IMR-90 (cell line): ENCODE measurements at regions not wholly inside any gene's neighbourhood (a gene's known extent, or its start where the extent isn't known, plus 50 kb on each side); places are given as distances from the start of the nearest gene placed in this dataset.

Source experiments
- ATAC-seq: fragments of 200-7000 bp; cut with Tn5 transposase; 2 replicates; pipeline ENCODE4 v1.9.1; 2020; ENCODE audit warnings: low read depth, mild to moderate bottlenecking, moderate library complexity
- BruUV-seq: library from RNA; stranded (reverse); fragments of 400-500 nt; replicated peaks from 2 replicates; lab custom pipeline; 2021; lab: Mats Ljungman, UMichigan
- CTCF ChIA-PET: fragments of 300-600 bp; formaldehyde crosslinking; extraction: SDS; loops from one replicate; lab custom pipeline; 2021; ENCODE audit warnings: antibody characterized with exemption; lab: Yijun Ruan, JAX
- POLR2A ChIA-PET: fragments of 300-600 bp; sonication (Branson Sonifier 250); formaldehyde crosslinking; loops from one replicate; lab custom pipeline; 2022; ENCODE audit warnings: antibody characterized with exemption; ENCODE audit not compliant: unreplicated experiment; lab: Charles Lee
- DNase-seq: peaks from one replicate; pipeline ENCODE4 v3.0.0; 2013
- H2AFZ ChIP-seq: replicated peaks from 2 replicates; pipeline ENCODE3; 2013; ENCODE audit warnings: low read length, mild to moderate bottlenecking; ENCODE audit not compliant: poor library complexity
- H2AK5ac ChIP-seq: 2 replicates; pipeline ENCODE4 v1.6.1; 2013; ENCODE audit warnings: low read depth, low read length, inconsistent platforms
- H2AK9ac ChIP-seq: replicated peaks from 2 replicates; pipeline ENCODE3; 2013; ENCODE audit warnings: mild to moderate bottlenecking, low read depth, low read length, moderate library complexity; ENCODE audit not compliant: poor library complexity
- H2BK120ac ChIP-seq: 2 replicates; pipeline ENCODE4 v1.6.1; 2013; ENCODE audit warnings: low read depth, low read length, inconsistent platforms
- H2BK15ac ChIP-seq: 3 replicates; pipeline ENCODE4 v1.6.1; 2013; ENCODE audit warnings: low read depth, low read length, inconsistent platforms
- H2BK20ac ChIP-seq: 2 replicates; pipeline ENCODE4 v1.6.1; 2013; ENCODE audit warnings: low read depth, mild to moderate bottlenecking, inconsistent platforms, low read length, moderate library complexity
- H2BK5ac ChIP-seq: 2 replicates; pipeline ENCODE4 v1.6.1; 2013; ENCODE audit warnings: mild to moderate bottlenecking, low read depth, low read length, inconsistent platforms; ENCODE audit not compliant: poor library complexity, severe bottlenecking
- H3K14ac ChIP-seq: replicated peaks from 2 replicates; pipeline ENCODE4 v1.6.1; 2013; ENCODE audit warnings: low read depth, low read length, inconsistent platforms
- H3K18ac ChIP-seq: 2 replicates; pipeline ENCODE4 v1.6.1; 2013; ENCODE audit warnings: low read depth, low read length, control low read depth
- H3K23ac ChIP-seq: 2 replicates; pipeline ENCODE4 v1.6.1; 2013; ENCODE audit warnings: low read depth, low read length, inconsistent platforms
- H3K27ac ChIP-seq: 2 replicates; pipeline ENCODE4 v1.5.1; 2013; ENCODE audit warnings: mild to moderate bottlenecking, control low read depth, low read length; ENCODE audit not compliant: insufficient read depth
- H3K27me3 ChIP-seq: 2 replicates; pipeline ENCODE4 v1.6.1; 2013; ENCODE audit warnings: low read length; ENCODE audit not compliant: control insufficient read depth, insufficient read depth
- H3K36me3 ChIP-seq: 2 replicates; pipeline ENCODE4 v1.6.1; 2013; ENCODE audit warnings: low read length, mixed read lengths; ENCODE audit not compliant: control insufficient read depth, insufficient read depth
- H3K4ac ChIP-seq: 2 replicates; pipeline ENCODE4 v1.6.1; 2013; ENCODE audit warnings: low read depth, low read length, inconsistent platforms
- H3K4me1 ChIP-seq: 2 replicates; pipeline ENCODE4 v1.6.1; 2013; ENCODE audit warnings: low read length, mixed read lengths; ENCODE audit not compliant: control insufficient read depth, insufficient read depth
- H3K4me2 ChIP-seq: 2 replicates; pipeline ENCODE4 v1.6.1; 2013; ENCODE audit warnings: low read depth, mild to moderate bottlenecking, control low read depth, low read length, moderate library complexity
- H3K4me3 ChIP-seq: 2 replicates; pipeline ENCODE4 v1.5.1; 2013; ENCODE audit warnings: low read depth, mild to moderate bottlenecking, control low read depth, low read length, moderate library complexity; ENCODE audit not compliant: insufficient read depth
- H3K56ac ChIP-seq: 2 replicates; pipeline ENCODE4 v1.6.1; 2013; ENCODE audit warnings: low read length, inconsistent platforms; ENCODE audit not compliant: insufficient read depth; ENCODE audit errors: extremely low read depth
- H3K79me1 ChIP-seq, 2 experiments: 2 replicates each; pipeline ENCODE4 v1.6.1; 2013; ENCODE audit warnings: low read length in 2 of 2, inconsistent platforms in 1 of 2, low read depth in 1 of 2
- H3K9ac ChIP-seq: 2 replicates; pipeline ENCODE4 v1.6.1; 2013; ENCODE audit warnings: low read depth, low read length, control low read depth
- H3K9me1 ChIP-seq: 2 replicates; pipeline ENCODE4 v1.6.1; 2013; ENCODE audit warnings: low read length, inconsistent platforms; ENCODE audit not compliant: insufficient read depth
- H3K9me3 ChIP-seq: 2 replicates; pipeline ENCODE4 v1.6.1; 2013; ENCODE audit warnings: low read length; ENCODE audit not compliant: control insufficient read depth, insufficient read depth
- H4K20me1 ChIP-seq: 2 replicates; pipeline ENCODE4 v1.6.1; 2013; ENCODE audit warnings: low read length, inconsistent platforms; ENCODE audit not compliant: insufficient read depth
- H4K5ac ChIP-seq: 2 replicates; pipeline ENCODE4 v1.6.1; 2013; ENCODE audit warnings: mild to moderate bottlenecking, low read depth, low read length, control low read depth
- H4K8ac ChIP-seq, 2 experiments: 2 replicates each; pipeline ENCODE4 v1.6.1; 2013; ENCODE audit warnings: low read depth in 2 of 2, low read length in 2 of 2, control low read depth in 1 of 2, inconsistent platforms in 1 of 2
- H4K91ac ChIP-seq: 2 replicates; pipeline ENCODE4 v1.6.1; 2013; ENCODE audit warnings: low read depth, low read length, inconsistent platforms; ENCODE audit not compliant: insufficient read depth
- BHLHE40 ChIP-seq: fragments of 150-350 bp; IDR thresholded peaks from 2 replicates; pipeline ENCODE4 v1.6.1; 2016; ENCODE audit warnings: mild to moderate bottlenecking, low read depth, low read length
- CEBPB ChIP-seq: IDR thresholded peaks from 2 replicates; pipeline ENCODE4 v1.6.1; 2012; ENCODE audit warnings: low read depth, low read length, improper control_type of control experiment
- CHD1 ChIP-seq: IDR thresholded peaks from 2 replicates; pipeline ENCODE4 v1.6.1; 2012; ENCODE audit warnings: low read depth, low read length, improper control_type of control experiment
- CTCF ChIP-seq: conservative IDR thresholded peaks from 2 replicates; pipeline ENCODE4 v1.5.1; 2012; ENCODE audit warnings: mild to moderate bottlenecking, low read depth, low read length, improper control_type of control experiment
- ELK1 ChIP-seq: fragments of 150-350 bp; IDR thresholded peaks from 2 replicates; pipeline ENCODE4 v1.6.1; 2016; ENCODE audit warnings: low read depth, mild to moderate bottlenecking, low read length, moderate library complexity, borderline replicate concordance
- FOS ChIP-seq: fragments of 150-350 bp; IDR thresholded peaks from 2 replicates; pipeline ENCODE4 v1.6.1; 2016; ENCODE audit warnings: low read depth, low read length
- MAFK ChIP-seq: IDR thresholded peaks from 2 replicates; pipeline ENCODE4 v1.6.1; 2012; ENCODE audit warnings: low read depth, low read length, improper control_type of control experiment
- MAZ ChIP-seq: IDR thresholded peaks from 2 replicates; pipeline ENCODE4 v1.6.1; 2012; ENCODE audit warnings: low read depth, mild to moderate bottlenecking, low read length, improper control_type of control experiment, moderate library complexity, borderline replicate concordance
- MXI1 ChIP-seq: IDR thresholded peaks from 2 replicates; pipeline ENCODE4 v1.6.1; 2012; ENCODE audit warnings: low read depth, mild to moderate bottlenecking, low read length, moderate library complexity, borderline replicate concordance
- NFE2L2 ChIP-seq: fragments of 150-350 bp; IDR thresholded peaks from 2 replicates; pipeline ENCODE4 v1.6.1; 2016; ENCODE audit warnings: low read depth, mild to moderate bottlenecking, low read length
- POLR2A ChIP-seq: IDR thresholded peaks from 2 replicates; pipeline ENCODE4 v1.6.1; 2012; ENCODE audit warnings: mild to moderate bottlenecking, low read depth, low read length
- RAD21 ChIP-seq: IDR thresholded peaks from 2 replicates; pipeline ENCODE4 v1.6.1; 2012; ENCODE audit warnings: low read length, improper control_type of control experiment
- RCOR1 ChIP-seq: IDR thresholded peaks from 2 replicates; pipeline ENCODE4 v1.6.1; 2012; ENCODE audit warnings: mild to moderate bottlenecking, low read length, improper control_type of control experiment; ENCODE audit not compliant: insufficient replicate concordance
- RFX5 ChIP-seq: IDR thresholded peaks from 2 replicates; pipeline ENCODE4 v1.8.0; 2012; ENCODE audit warnings: low read depth, mild to moderate bottlenecking, low read length, moderate library complexity
- USF2 ChIP-seq: fragments of 150-350 bp; IDR thresholded peaks from 2 replicates; pipeline ENCODE4 v1.6.1; 2017; ENCODE audit warnings: mild to moderate bottlenecking, antibody characterized with exemption, low read length, low read depth
- WGBS, 2 experiments: methylation state at CpG; one replicate each; pipeline versions ENCODE4 v1.1.5 to v1.1.7; 2013; ENCODE audit warnings: missing lambda C conversion rate in 2 of 2; ENCODE audit not compliant: insufficient read length in 1 of 2; ENCODE audit errors: extremely low coverage in 2 of 2; 5-methylcytosine and 5-hydroxymethylcytosine counted together
- dilution Hi-C: fragments of 300-500 bp; cut with HindIII; formaldehyde crosslinking; loops from one replicate; pipeline ENCODE4 v1.14.3; 2018; ENCODE audit warnings: low sequenced_read_pairs; ENCODE audit not compliant: unreplicated experiment
- in situ Hi-C: fragments of 300-500 bp; cut with MboI; formaldehyde crosslinking; loops from 3 replicates; pipeline ENCODE4 v1.14.3; 2019; ENCODE audit warnings: low sequenced_read_pairs, inconsistent platforms, mixed read lengths
- intact Hi-C: fragments of 100-400 bp; cut with micrococcal nuclease; formaldehyde crosslinking; loops from 2 replicates; pipeline ENCODE4 v1.10.0; 2022

- Histone ChIP-seq H3K9ac (no peak overlapping the region), H4K91ac (no peak overlapping the region), H3K4me3 (no peak overlapping the region), H3K23ac (no peak overlapping the region), H4K5ac (no peak overlapping the region), H3K56ac (no peak overlapping the region), H3K79me1 (no peaks in the 10 kb centered on the region), H2BK20ac (no peak overlapping the region), H4K20me1 (no peaks in the 10 kb centered on the region), H3K4me2 (no peak overlapping the region), H3K4me1 (peaks cover 8% of the 10 kb centered on the region), H2BK5ac (no peak overlapping the region), H2BK120ac (no peak overlapping the region), H3K18ac (no peak overlapping the region), H3K27me3 (no peaks in the 10 kb centered on the region), H4K8ac (no peak overlapping the region), H3K9me1 (no peaks in the 10 kb centered on the region), H3K36me3 (no peaks in the 10 kb centered on the region), H3K4ac (no peak overlapping the region), H2AK9ac (no peak overlapping the region), H2BK15ac (no peak overlapping the region), H3K9me3 (peaks cover 2% of the 10 kb centered on the region; the same call in 1 of the 2 replicates), H2AFZ (no peak overlapping the region), H3K14ac (no peak overlapping the region), H3K27ac (no peak overlapping the region), H2AK5ac (no peak overlapping the region)
- no peak for DNase-seq
- no peak for ATAC-seq
- in situ Hi-C loops (no loop called here), intact Hi-C loops (no loop called here), dilution Hi-C loops (no loop called here)
- TF ChIP-seq CEBPB (no peak), MAFK (no peak), CTCF (no peak), FOS (no peak), CHD1 (no peak), RCOR1 (no peak), ELK1 (no peak), POLR2A (no peak), MXI1 (no peak), NFE2L2 (no peak), BHLHE40 (no peak), RAD21 (no peak), RFX5 (no peak), MAZ (no peak), USF2 (no peak)
- no CpG with 5 or more reads among the region's 2 CpGs for WGBS, 2 experiments
- ChIA-PET POLR2A (no interaction called here), CTCF (no interaction called here)
- no TSS peak for BruUV-seq
Observed at GRCh38 chr2:160634436-160634835, 140.8 kb upstream of the RBMS1 start.
